ENCODE measurements at regions not wholly inside any gene's neighbourhood (a gene's known extent, or its start where the extent isn't known, plus 50 kb on each side); places are given as distances from the start of the nearest gene placed in this dataset.
A peak's percentile ranks its signal among the peaks of the same experiment; 100 is the strongest.

DNA sequence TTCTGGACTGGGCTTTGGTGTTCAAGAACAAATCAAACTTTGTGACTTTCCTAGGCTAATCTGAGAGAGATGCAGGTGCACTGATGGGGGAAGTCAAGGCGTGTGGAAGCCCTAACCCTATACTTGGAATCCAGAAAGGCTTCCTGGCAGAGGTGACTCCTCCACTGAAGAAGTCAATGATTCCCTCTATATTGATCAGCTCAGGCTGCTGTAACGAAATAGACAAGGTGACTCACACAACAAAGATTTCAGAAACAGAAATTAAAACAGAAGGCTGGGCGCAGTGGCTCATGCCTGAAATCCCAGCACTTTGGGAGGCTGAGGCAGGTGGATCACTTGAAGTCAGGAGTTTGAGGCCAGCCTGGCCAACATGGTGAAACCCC is 69.6 kb upstream of the GGTA1 start:
- DNase-seq: no peak
- H3K4me1 ChIP-seq: peaks cover 11 to 29% (median 22%) of the 10 kb centered on the region in 4 donors
- H3K9me3 ChIP-seq: no peaks in the 10 kb centered on the region
- peak overlapping the region; percentile 71 to 87 (median 82) for H3K27ac ChIP-seq
- in situ Hi-C loops (cut with MboI; ENCODE audit: low pct_ligation_motif_present in 1 of 4, low pct_unique_long_range_greater_than_20kb in 1 of 4, low sequenced_read_pairs in 3 of 4) (loop anchor here in 1 of 4 donors (25.0 kb wide), 1 partner anchor 418 kb away; no protein-coding TSS in a partner anchor), intact Hi-C loops (cut with DNase I; ENCODE audit: low total_unique reads) (no loop called here)
- TF ChIP-seq EP300 (IDR thresholded peaks at IDR 0.05; ENCODE audit: low read depth): no peak
- TF ChIP-seq CTCF (IDR thresholded peaks at IDR 0.05): no peak
- no peak for TF ChIP-seq POLR2AphosphoS5 (IDR thresholded peaks at IDR 0.05)
- TF ChIP-seq POLR2A (IDR thresholded peaks at IDR 0.05): no peak
- H3K27me3 ChIP-seq: no peaks in the 10 kb centered on the region
- H3K4me3 ChIP-seq: no peak overlapping the region
- WGBS, 2 donors (ENCODE audit: low coverage in 1 of 2): 79 to 83% methylated on average over 2 to 3 of the region's 3 CpGs
- H3K36me3 ChIP-seq: no peaks in the 10 kb centered on the region

DNA sequence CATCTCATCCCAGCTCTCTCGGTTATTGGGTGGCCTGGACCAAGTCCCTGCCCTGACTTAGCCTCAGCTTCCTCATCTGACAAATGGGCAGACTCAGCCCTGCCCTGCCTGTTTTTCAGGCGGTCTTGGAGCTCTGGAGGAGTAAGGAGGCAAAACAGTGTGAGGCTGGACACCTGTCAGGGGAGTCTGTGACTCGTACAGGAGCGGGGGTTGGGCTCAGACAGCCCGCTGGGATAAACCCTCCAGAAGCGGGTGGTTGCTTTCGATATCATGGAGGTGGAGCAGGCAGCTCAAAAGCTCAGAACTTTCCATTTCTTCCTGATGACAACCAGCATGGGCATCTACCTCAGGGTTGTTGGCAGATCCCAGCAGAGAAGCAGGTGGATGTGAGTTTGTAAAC is 72.9 kb upstream of the GGTA1 start:
- intact Hi-C loops (cut with DNase I; ENCODE audit: low total_unique reads) (no loop called here), in situ Hi-C loops (cut with MboI; ENCODE audit: low pct_ligation_motif_present in 1 of 4, low pct_unique_long_range_greater_than_20kb in 1 of 4, low sequenced_read_pairs in 3 of 4) (loop anchor here in 1 of 4 donors (25.0 kb wide), 1 partner anchor 415 kb away; no protein-coding TSS in a partner anchor)
- peaks cover 11 to 28% (median 22%) of the 10 kb centered on the region in 4 donors for H3K4me1 ChIP-seq
- no peaks in the 10 kb centered on the region for H3K27me3 ChIP-seq
- H3K4me3 ChIP-seq: no peak overlapping the region
- no peak overlapping the region for H3K27ac ChIP-seq
- 96% methylated on average over 7 of the region's 7 CpGs; no CpG with 5 or more reads in 1 of the 2 donors for WGBS, 2 donors (ENCODE audit: low coverage in 1 of 2)
- DNase-seq: no peak
- no peaks in the 10 kb centered on the region for H3K9me3 ChIP-seq
- H3K36me3 ChIP-seq: no peaks in the 10 kb centered on the region
- no peak for TF ChIP-seq POLR2AphosphoS5 (IDR thresholded peaks at IDR 0.05)
- no peak for TF ChIP-seq POLR2A (IDR thresholded peaks at IDR 0.05)
- TF ChIP-seq EP300 (IDR thresholded peaks at IDR 0.05; ENCODE audit: low read depth): no peak
- TF ChIP-seq CTCF (IDR thresholded peaks at IDR 0.05): no peak

GRCh38 chr9:121573717-121574485 is 74.3 kb upstream of the GGTA1 start:
- no peak for TF ChIP-seq EP300 (IDR thresholded peaks at IDR 0.05; ENCODE audit: low read depth)
- TF ChIP-seq POLR2AphosphoS5 (IDR thresholded peaks at IDR 0.05): no peak
- TF ChIP-seq POLR2A (IDR thresholded peaks at IDR 0.05): no peak
- TF ChIP-seq CTCF (IDR thresholded peaks at IDR 0.05): no peak
- peaks cover 5 to 19% (median 10%) of the 10 kb centered on the region in 4 donors for H3K4me1 ChIP-seq
- H3K27ac ChIP-seq: no peak overlapping the region
- H3K4me3 ChIP-seq: no peak overlapping the region
- 79 to 82% methylated on average over 2 to 10 of the region's 10 CpGs for WGBS, 2 donors (ENCODE audit: low coverage in 1 of 2)
- in situ Hi-C loops (cut with MboI; ENCODE audit: low pct_ligation_motif_present in 1 of 4, low pct_unique_long_range_greater_than_20kb in 1 of 4, low sequenced_read_pairs in 3 of 4): loop anchor here in 1 of 4 donors (25.0 kb wide), 1 partner anchor 413 kb away; no protein-coding TSS in a partner anchor
- H3K36me3 ChIP-seq: no peaks in the 10 kb centered on the region
- no peak for DNase-seq
- H3K9me3 ChIP-seq: no peaks in the 10 kb centered on the region
- no peaks in the 10 kb centered on the region for H3K27me3 ChIP-seq
- intact Hi-C loops (cut with DNase I; ENCODE audit: low total_unique reads): no loop called here

GRCh38 chr9:121574774-121575519 is 75.3 kb upstream of the GGTA1 start:
- no peaks in the 10 kb centered on the region for H3K27me3 ChIP-seq
- H3K36me3 ChIP-seq: no peaks in the 10 kb centered on the region
- in situ Hi-C loops (cut with MboI; ENCODE audit: low pct_ligation_motif_present in 1 of 4, low pct_unique_long_range_greater_than_20kb in 1 of 4, low sequenced_read_pairs in 3 of 4): loop anchor here in 1 of 4 donors (25.0 kb wide), 1 partner anchor 412 kb away; no protein-coding TSS in a partner anchor
- H3K9me3 ChIP-seq: no peaks in the 10 kb centered on the region
- H3K4me1 ChIP-seq: peaks cover 0 to 12% (median 5%) of the 10 kb centered on the region in 4 donors
- H3K4me3 ChIP-seq: no peak overlapping the region
- WGBS, 2 donors (ENCODE audit: low coverage in 1 of 2): 73 to 84% methylated on average over 5 to 18 of the region's 18 CpGs
- no peak overlapping the region for H3K27ac ChIP-seq
- intact Hi-C loops (cut with DNase I; ENCODE audit: low total_unique reads): no loop called here
- TF ChIP-seq EP300 (IDR thresholded peaks at IDR 0.05; ENCODE audit: low read depth): no peak
- no peak for TF ChIP-seq POLR2AphosphoS5 (IDR thresholded peaks at IDR 0.05)
- TF ChIP-seq POLR2A (IDR thresholded peaks at IDR 0.05): no peak
- no peak for TF ChIP-seq CTCF (IDR thresholded peaks at IDR 0.05)
- no peak for DNase-seq

All from transverse colon (tissue), 4 donors.